HG02938 (cell line): ENCODE measurements at regions not wholly inside any gene's neighbourhood (a gene's known extent, or its start where the extent isn't known, plus 50 kb on each side); places are given as distances from the start of the nearest gene placed in this dataset.

Experiments
- ATAC-seq: cut with Tn5 transposase; IDR thresholded peaks from one replicate; pipeline ENCODE4 v1.9.1; 2021; ENCODE audit warnings: mild to moderate bottlenecking, moderate library complexity; ENCODE audit not compliant: unreplicated experiment

DNA sequence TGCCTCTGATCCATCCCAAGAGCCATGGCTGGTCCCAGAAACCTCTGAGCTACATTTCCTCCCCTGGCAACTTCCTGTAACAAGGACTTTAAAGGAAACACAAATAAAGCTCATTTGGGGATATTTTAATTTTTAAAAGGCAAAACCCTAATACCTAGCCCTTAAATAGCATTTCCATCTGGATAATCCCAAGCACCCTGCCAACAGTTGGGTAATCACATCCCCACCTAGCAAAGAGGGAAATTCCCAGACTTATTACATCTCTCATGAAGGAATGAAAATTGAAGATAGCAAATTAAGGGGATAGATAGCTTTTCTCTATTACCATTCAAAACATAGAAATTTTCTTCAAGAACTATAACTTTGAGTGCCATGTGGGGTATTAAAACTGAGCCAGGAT, 213.7 kb upstream of the BMP4 start:
- no peak for ATAC-seq

DNA sequence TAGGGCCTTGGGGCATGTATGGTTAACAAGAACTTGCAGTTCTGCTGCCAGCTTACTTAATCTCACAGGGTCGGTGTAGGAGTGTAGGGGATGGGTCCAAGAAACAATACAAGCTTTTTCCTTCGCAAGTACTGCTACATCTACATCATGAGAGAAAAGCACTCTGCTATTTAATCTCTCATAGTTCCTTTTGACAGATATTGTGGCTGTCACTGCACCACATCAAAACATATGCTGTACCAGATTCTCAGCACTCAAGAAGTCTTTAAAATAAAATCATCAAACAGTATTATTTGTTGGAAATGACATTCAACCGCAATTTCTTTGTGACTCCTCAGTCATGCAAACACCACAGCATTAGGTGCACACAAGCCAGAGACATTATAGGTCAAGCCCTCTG, 215.5 kb upstream of the BMP4 start:
- no peak for ATAC-seq

DNA sequence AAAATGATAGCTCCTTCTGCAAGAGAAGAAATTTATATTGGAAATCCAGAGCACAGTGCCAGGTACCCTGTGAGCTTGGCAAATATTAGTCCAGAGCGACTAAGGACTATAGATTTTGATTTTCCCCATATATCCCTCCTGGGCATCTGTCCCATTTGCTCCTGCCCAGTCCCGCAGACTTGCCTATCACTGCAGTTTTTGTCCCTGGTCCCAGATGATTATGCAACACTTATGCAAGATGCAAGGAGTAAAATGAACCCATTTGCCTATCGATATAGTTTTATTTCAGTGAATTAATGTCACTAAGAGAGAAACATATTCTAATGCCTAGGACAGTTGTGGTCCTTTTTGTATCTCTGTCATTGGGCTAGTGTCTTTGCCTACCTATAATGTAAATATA, 215.9 kb upstream of the BMP4 start:
- no peak for ATAC-seq

DNA sequence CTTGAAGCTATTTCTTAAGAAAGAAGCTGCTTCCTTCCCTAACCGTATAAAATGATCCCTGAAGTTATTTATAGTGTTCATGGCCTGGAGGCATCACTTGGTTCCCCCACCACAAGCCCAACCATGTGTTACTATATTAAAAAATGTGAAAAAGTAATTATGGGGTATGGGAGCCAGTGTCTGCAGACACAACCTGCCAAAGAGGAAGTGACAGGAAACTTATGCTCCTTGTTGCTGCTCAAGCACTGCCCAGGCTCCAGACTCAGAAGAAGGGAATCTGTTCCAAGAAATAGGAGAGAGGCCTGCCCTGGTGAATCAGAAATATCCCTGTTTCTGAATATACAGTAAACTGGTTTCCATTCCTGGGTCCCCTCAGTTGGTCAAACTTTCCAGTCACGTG, 217.2 kb upstream of the BMP4 start:
- no peak for ATAC-seq

DNA sequence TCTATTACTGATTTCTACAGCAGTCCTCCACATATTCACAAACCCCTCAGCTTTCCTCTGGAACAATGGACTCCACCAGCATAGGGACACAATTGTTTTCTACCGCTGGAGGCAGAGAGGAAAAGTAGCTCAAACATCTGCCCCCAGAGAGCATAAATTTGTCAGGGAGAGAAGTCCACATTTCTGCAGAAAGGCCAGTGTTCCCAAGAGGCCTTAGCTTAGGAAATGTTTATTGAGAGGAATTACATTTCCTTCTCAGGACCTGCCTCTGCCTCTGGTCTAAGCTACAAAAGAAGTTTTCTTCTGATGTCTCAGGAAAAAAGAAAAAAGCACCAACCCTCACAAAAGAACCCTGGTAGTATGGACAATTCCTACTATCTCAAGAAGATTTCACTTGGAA, 217.8 kb upstream of the BMP4 start:
- ATAC-seq, result no peak

DNA sequence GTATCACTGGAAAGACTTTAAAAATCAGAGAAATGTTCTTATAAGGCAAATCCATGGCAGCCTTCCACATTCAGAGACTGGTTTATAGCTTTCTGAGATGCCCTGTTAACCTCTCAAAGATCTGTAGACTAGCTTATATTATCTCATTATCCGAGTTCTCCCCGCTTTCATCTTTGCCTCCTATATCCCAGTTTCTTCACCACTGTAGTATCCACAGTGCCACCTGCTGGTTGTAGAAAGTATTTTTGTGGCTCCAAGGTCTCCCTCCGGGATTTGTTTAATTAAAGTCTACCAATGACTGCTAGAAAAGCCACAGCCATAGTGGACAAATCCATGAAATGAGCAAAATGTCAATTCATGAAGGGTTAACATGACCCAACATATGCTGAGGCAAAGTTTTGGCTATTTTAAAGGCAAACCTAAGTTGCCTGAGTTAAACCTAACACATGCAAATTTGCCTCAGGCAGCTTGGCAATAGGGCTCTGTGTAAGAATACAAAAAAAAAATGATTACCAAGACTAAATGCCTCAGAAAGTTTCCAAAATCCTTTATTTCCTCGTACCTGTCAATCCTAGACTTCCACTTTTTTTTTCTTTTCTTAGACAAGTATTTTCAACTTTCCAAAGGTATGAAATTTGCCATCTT, 218.8 kb upstream of the BMP4 start:
- ATAC-seq, result no peak

DNA sequence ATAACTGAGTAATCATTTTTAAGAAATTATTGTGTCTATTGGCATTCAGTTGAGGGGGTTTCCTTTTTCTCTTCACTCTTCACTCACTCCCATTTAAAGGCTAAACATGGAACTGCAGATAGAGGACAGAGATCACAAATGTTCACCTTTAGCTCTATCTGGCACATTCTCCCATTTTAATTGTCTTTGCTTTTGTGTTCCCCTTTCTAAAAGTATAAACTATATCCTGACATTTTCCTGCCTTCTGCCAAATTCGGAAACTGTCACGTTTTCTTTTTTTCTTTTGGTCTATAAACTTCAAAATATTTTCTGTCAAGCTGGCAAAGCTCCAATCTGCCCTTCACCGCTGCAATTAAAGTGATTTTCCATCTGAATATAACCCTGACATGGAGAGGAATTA, 219.8 kb upstream of the CDKN3 start:
- ATAC-seq, result no peak

DNA sequence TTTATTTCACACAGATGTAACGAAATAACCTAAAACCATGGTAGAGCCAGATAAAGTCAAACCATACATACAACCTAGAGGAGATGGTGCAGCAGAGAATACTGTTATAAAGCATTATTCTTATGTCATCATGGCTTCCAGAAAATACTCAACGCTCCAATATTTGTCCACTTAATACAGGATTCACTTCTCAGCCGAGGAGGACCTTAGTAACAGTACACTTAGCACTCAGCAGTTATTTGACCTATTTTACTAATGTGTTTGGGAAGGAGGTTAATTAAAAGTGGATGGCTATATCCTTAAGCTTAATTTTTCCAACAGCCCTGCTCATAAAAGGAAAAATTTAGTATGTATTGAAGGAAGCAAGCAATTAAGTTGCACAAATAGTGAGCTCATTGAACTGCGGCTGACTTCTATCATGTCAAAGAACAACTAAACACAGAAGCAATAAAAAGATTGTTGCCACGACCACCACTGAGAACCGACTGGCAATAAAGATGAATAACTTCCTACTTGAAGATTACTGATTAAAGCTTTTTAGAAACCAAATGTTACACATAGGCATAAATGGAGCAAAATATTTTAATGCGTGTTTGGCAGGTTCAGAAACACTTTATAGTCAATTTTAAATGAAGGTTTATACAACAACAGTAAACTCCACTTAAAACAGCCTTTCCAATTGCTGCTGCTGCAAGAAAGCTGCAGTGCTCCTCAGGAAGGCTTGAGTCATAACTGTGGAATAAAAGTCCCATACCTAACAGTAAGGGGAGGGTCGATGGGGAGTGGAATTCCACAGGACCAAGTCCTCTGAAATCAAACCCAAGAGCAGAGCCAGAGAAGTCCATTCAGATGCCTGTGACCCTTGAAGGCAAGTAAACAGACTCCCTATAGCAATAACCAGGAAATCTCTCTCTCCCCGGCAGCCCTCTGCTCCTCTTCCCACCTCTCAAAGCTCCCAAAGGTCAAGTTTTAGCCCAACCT, 218.9 kb upstream of the CDKN3 start:
- no peak for ATAC-seq

DNA sequence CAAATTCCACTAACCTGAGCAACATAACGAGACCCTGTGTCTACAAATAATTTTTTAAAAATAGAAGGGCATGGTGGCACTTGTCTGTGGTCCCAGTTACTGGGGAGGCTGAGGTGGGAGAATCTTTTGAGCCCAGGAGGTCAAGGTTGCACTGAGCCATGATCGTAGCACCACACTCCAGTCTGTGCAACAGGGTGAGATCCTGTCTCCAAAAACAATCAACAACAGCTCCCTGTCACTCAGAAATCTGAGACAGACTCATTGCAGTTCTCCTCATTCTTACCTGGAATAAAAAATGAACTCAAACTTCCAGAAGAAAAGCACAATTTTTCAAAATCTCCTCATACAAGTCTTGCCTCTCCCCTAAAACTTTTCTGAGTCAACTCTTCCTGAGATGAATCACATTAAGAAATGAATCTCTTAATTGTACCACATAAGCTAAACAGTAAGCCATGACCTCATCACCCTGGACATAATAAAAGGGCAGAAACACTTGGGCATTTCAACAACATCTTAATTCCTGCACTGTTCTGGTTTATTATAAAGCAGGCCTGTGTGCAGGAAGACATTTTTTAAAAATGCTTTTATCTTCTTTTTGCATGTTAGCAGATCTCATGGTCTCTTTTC, 214.3 kb upstream of the CDKN3 start:
- no peak for ATAC-seq

DNA sequence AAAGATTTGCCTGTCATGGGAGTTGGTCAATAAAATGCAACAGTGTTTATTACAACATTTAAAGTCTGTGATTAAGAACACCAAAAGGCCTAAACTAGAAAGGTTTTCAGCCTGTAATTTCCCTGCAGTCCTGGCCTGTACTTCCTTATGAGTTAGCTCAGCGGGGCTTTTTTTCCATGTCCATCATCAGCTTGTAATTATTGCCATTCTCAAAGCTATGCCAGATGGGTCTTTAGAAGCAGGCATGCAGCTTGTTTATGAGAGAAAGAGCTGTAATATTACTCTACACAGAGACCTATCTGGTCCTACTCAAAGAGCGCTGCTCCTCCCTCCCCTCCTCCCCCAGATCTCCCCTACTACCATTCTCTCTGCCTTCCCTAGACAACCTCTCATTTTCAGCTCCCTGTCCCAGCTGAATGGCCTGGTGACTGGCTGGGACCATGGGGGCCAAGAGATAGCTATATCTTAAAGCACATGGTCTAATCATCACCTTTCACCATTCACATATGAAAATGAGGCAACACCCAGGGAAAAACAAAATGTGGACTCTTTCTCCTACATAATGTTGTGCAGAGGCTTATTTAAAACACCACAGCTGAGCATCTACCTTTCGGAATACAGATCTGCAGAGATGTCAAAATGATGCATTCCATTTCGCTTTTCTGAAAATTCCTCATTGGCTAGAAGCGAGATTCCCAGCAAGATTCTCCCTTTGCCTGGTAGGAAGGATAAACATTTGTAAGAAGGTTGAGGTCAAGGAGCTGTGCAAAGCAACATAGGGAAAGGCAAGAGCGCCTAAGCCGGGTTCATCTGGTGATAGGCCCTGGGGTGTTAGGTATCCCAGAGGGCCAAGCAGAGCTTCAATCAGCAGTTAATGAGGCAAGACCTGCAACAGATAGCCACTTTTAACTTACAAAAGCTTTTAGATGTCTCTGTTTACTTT, 209.7 kb upstream of the CDKN3 start:
- no peak for ATAC-seq

DNA sequence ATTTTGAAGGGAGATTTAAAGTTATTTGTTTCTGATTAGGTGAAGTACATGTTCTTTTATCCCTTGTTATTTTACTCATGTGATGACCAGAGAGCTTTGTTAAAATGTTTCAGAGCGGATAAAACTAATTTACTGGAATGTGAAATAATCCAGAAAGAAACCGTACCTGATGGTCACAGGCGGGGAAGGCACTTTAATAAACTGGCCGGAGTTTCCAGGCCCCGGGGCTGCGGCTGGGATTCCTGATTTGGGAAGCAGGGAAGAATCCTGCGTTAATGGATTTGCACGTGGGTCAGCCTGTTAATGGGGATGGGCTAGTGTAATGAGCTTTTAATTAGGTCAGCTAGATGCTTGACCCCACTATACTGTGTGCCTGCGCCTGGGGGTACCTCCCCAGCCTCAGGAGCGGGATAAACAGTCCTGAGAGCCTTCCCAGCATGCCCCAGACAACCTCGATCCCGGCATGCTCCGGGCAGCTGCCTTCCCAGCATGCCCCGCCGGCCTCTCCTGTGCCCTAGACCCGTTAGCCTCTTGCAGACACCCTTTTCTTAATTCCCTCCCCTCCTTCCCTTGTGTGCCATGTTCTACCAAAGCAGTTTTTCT, 208.6 kb upstream of the CDKN3 start:
- no peak for ATAC-seq

DNA sequence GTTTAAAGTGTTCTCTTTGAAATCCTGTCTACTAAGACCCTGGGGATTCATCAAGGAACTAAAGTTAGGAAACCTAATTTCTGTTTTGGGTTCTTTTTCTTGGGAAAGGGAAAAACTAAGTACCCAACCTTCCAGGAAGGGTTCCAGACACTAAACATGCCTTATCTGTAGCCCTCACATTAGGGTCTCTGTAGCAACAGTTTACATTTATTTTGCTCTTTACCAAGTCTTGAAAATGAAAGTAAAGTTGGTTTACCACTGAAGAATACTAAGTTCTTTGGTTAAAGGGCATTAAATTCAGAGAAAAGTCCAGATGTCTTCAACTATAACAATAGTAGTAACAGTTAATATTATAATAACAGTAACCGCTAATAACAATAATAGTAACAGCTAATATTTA, 207.5 kb upstream of the CDKN3 start:
- ATAC-seq, result no peak

DNA sequence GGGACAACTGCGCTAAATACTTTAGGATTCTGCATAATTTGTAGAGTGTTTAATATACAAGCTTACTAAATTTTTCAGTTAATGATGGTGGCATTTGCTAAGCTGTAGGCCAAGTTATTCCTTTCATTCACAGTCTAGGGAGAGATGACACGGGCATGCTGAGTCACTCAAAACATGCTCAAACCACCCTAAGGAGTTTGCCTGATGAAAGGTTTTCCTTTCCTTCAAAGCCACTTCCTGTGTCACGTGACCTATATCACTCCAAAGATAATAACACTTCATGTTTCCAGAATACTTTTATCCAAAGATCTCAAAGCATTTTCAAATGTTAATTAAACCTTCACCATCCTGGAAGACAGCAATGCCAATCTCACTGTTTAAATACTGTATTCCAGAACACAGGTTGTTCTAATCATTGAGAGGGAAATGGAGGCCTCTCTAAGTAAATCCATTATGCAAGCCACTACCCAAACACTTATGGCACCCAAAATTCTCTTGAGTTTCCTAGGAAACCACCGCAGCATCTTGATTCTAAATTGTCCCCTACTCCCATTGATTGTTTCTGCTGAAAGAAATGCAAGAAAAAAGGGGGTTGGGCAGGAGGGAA, 207.0 kb upstream of the CDKN3 start:
- no peak for ATAC-seq

DNA sequence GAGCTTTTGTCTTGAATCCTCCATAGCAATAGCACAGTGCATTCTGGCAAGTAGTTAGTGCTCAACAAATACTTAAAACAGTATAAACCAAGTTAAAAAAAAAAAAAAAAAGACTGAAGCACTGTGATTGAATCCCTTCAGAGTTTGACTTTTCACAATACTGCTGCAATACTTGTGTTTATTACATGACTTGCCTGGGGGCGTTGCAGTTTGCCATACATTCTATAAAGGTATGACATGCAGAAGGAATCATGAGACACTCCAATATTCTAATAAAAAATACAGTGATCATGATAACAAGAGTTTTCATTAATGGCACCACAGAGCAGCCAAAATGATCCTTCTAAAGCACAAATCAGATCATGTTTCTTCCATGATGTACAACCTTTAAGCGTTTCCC, 205.0 kb upstream of the CDKN3 start:
- no peak for ATAC-seq

DNA sequence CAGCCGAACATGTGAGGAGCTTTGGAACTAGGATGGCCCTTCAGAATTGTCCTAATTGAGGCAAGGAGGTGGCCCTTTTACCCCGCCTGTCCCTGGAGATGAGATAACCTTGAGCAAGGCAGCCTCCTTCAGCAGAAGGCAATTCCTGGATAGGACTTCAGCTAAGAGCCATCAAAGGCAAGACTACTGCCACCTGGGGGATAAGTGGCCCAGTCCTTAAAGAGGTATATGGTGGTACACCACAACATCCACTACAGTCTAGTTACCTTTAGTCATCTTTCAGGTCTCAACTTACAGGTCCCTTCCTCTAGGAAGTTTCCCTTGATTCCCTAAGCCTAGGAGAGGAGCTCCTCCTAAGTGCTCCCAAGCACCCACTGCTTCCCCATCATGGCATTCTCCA, 204.2 kb upstream of the CDKN3 start:
- ATAC-seq, result no peak

DNA sequence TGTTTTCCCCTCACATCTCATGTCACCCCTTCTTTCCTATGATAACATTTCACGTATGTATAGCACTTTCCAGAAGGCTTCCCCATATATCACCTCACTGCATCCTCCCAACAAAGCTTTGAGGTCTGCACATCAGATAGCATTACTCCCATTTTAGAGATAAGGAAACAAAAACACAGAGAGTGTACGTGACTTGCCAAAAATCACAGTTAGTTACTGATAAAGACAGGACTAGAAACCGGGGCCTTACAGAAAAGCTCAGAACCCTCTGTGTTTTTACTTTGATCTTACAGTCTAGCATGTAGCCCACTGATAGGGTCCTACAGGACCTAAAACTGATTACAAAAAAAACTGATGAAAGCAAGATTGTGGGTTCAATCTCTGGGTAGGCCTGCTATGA, 202.9 kb upstream of the CDKN3 start:
- no peak for ATAC-seq

DNA sequence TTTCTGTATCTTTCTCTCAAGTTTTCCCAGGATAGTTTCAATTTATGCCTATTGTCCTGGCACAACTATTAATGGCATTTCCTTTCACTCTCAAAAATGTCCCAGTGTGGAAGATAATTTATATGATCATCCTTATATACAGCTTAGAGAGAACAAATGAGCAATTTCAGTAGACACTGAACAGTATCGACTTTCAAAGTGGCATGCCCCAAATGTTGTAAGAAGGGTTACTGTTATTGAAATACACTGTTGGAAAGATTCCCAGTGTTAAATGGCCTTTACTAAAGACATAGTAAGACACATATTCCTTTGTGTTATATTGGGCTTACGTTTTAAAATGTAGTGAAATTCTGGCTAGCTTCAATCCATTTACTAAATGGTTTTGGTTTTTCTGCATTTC, 202.3 kb upstream of the CDKN3 start:
- no peak for ATAC-seq

DNA sequence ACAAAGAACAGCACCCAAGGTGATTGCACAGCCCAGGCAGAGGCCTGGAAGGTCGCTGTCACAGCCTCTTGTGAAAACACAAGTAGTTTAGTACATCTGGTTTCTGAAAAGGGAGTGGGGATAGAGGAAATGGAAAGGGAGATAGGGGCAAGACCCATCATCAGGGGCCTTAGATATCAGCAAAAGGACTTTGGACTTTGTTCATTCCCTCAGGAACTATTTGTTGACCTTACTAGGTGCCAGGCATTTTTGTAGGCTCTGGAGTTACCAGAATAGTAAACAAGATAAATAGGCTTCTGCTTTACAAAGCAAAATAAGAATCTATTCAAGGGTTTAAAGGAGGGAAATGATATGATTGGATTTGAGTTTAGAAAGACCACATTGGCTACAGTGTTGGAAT, 199.4 kb upstream of the CDKN3 start:
- ATAC-seq, result no peak

DNA sequence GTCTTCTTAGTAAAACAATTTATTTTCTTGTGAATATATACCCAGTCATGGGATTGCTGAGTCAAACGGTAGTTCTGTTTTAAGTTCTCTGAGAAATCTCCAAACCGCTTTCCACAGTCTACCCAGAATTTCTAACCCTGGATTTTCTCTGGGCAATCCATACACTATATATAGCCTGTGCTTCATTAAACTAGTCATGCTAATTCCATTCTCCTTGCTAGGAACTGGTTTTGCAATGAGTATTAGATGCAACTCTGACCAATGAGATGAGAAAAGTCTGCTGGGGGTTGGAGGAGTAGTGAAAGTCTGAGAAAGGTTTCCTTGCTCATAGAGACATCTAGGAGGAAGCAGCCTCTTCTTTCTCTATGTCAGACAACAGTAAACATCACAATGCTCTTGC, 196.1 kb upstream of the CDKN3 start:
- ATAC-seq, result no peak

DNA sequence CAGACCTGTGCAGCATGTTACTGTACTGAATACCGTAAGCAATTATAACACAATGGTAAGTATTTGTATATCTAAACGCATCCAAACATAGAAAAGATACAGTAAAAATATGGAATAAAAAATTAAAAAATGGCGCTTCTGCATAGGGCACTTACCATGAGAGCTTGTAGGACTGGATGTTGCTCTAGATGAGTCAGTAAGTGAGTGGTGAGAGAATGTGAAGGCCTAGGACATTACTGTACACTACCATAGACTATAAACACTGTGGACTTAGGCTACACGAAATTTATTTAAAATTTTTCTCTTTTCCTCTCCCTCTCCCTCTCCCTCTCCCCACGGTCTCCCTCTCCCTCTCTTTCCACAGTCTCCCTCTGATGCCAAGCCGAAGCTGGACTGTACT, 194.5 kb upstream of the CDKN3 start:
- ATAC-seq, result no peak
